Immature natural killer cell (primary cell): ENCODE measurements at regions not wholly inside any gene's neighbourhood (a gene's known extent, or its start where the extent isn't known, plus 50 kb on each side); places are given as distances from the start of the nearest gene placed in this dataset.

Source experiments
- DNase-seq, 3 donors: peaks; one replicate each; pipeline ENCODE4 v3.0.0; 2022; ENCODE audit warnings: mixed read lengths in 1 of 3
- H3K27ac Mint-ChIP-seq, 6 donors: one replicate each; pipeline ENCODE4 v1.8.0; 2020; ENCODE audit warnings: mixed read lengths in 6 of 6, mild to moderate bottlenecking in 5 of 6, inconsistent platforms in 4 of 6, moderate library complexity in 3 of 6
- H3K27me3 Mint-ChIP-seq, 3 donors: one replicate each; pipeline ENCODE4 v1.8.0; 2020 to 2021; ENCODE audit warnings: low read depth in 3 of 3, mild to moderate bottlenecking in 3 of 3, mixed read lengths in 3 of 3, moderate library complexity in 3 of 3, inconsistent platforms in 1 of 3
- H3K36me3 Mint-ChIP-seq, 3 donors: one replicate each; pipeline ENCODE4 v1.8.0; 2020; ENCODE audit warnings: mixed read lengths in 3 of 3, inconsistent platforms in 2 of 3, mild to moderate bottlenecking in 2 of 3
- H3K4me1 Mint-ChIP-seq, 2 donors: one replicate each; pipeline ENCODE4 v1.8.0; 2020; ENCODE audit warnings: inconsistent platforms in 2 of 2, mild to moderate bottlenecking in 2 of 2, mixed read lengths in 2 of 2, moderate library complexity in 1 of 2
- H3K4me3 Mint-ChIP-seq, 5 donors: one replicate each; pipeline ENCODE4 v1.8.0; 2020; ENCODE audit warnings: mild to moderate bottlenecking in 5 of 5, mixed read lengths in 5 of 5, inconsistent platforms in 3 of 5, moderate library complexity in 3 of 5
- H3K9me3 Mint-ChIP-seq, 6 donors: one replicate each; pipeline ENCODE4 v1.8.0; 2020; ENCODE audit warnings: mild to moderate bottlenecking in 6 of 6, mixed read lengths in 6 of 6, inconsistent platforms in 4 of 6, moderate library complexity in 3 of 6

DNA sequence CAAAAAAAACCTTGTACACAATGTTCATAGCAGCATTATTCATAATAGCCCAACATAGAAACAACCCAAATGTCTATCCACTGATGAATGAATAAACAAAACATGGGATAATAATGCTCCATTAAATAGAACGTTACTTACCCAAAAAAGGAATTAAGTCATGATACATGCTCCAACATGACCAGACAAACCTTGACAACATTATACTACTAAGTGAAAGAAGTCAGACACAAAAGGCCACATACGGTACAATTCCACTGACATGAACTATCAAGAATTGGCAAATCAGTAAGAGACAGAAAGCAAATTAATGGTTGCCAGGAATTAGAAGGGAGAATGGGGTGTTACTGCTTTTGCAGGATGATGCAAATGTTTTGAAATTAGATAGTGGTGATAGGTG is 193.8 kb upstream of the SHISA6 start:
- Mint-ChIP-seq H3K27me3 (peaks cover 1 to 2% (median 2%) of the 10 kb centered on the region in 3 donors), H3K36me3 (no peaks in the 10 kb centered on the region), H3K4me3 (no peak overlapping the region), H3K4me1 (no peaks in the 10 kb centered on the region), H3K27ac (no peak overlapping the region), H3K9me3 (peaks cover 0 to 2% (median 0%) of the 10 kb centered on the region in 6 donors)
- DNase-seq, result no peak

GRCh38 chr17:11039342-11039741 is 201.5 kb upstream of the PIRT start:
- DNase-seq, result no peak
- no peaks in the 10 kb centered on the region for H3K36me3 Mint-ChIP-seq
- H3K27me3 Mint-ChIP-seq, result peaks cover 2 to 3% (median 2%) of the 10 kb centered on the region in 3 donors

DNA sequence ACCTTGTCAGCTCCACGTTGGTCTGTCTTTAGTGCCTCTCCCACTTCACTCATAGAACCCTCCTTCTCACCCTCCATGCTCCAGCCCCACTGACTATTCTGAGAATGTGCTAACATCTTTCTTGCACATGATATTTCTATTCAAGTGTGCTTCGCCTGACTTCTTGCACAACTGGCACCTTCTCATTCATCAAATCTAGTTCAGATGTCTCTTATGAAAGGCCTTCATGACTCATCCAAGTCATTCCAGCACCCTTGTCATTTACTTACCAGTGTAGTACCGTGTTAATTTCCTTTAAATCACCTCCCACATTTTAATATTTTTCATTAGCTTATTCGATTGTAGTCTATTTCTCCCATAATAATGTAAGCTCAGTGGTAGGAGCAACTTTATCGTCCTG is 197.8 kb upstream of the PIRT start:
- no peak overlapping the region for H3K4me3 Mint-ChIP-seq
- peaks cover 0 to 2% (median 0%) of the 10 kb centered on the region in 3 donors for H3K27me3 Mint-ChIP-seq
- no peak overlapping the region for H3K27ac Mint-ChIP-seq
- H3K9me3 Mint-ChIP-seq, result peaks cover 0 to 7% (median 1%) of the 10 kb centered on the region in 6 donors
- no peaks in the 10 kb centered on the region for H3K4me1 Mint-ChIP-seq
- H3K36me3 Mint-ChIP-seq, result no peaks in the 10 kb centered on the region
- DNase-seq, result no peak

More at GRCh38 chr17:11039342-11039741, 201.5 kb upstream of the PIRT start:
- Mint-ChIP-seq H3K9me3 (peaks cover 0 to 2% (median under 1%) of the 10 kb centered on the region in 6 donors), H3K4me3 (no peak overlapping the region), H3K27ac (no peak overlapping the region), H3K4me1 (no peaks in the 10 kb centered on the region)

- Mint-ChIP-seq H3K27me3 (peaks cover 0 to 4% (median 0%) of the 10 kb centered on the region in 3 donors), H3K9me3 (peaks cover 0 to 7% (median 1%) of the 10 kb centered on the region in 6 donors), H3K27ac (no peak overlapping the region), H3K36me3 (no peaks in the 10 kb centered on the region), H3K4me3 (no peak overlapping the region), H3K4me1 (no peaks in the 10 kb centered on the region)
- no peak for DNase-seq
These were observed 193.9 kb upstream of the PIRT start for GRCh38 chr17:11031787-11032186.

DNA sequence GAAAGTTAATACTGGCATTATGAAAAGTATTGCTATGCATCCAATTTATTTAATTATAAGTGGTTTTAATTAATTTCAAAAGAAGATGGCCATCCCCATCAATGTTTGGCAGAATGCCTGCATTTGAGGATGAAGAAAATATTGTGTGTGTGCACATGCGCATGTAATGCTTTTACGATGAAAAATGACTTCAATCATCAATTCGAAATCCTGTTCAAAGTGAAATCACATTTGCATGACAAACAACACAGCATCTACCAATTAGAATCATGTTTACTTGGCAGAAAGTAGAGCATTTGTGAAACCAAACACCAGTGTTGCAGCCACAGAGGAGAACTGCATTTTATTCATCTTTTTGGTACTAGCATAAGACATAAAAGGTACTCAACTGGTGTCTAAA is 191.9 kb upstream of the PIRT start:
- no peak for DNase-seq
- Mint-ChIP-seq H3K36me3 (no peaks in the 10 kb centered on the region), H3K27ac (no peak overlapping the region), H3K4me1 (no peaks in the 10 kb centered on the region), H3K9me3 (peaks cover 0 to 7% (median 1%) of the 10 kb centered on the region in 6 donors), H3K4me3 (no peak overlapping the region), H3K27me3 (peaks cover 0 to 7% (median 0%) of the 10 kb centered on the region in 3 donors)

DNA sequence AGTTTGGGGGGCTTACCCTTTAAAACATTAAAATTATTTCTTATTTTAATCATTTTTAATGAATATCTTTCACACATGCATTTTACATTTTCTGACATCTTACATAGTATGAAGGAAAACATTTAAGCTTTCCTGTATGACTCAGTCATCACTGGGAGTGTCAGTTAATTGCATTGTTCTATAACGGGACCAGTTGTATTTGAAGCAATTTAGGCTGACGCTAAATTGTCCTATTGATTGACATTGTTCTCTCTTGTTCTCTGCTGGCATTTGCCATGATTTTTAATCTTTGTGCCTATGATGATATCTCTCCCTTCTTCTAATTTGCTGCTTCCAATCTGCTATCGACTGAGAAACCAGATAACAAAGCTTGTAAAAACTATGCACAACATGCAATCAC is 190.5 kb upstream of the PIRT start:
- DNase-seq, result no peak
- no peaks in the 10 kb centered on the region for H3K36me3 Mint-ChIP-seq
- H3K4me1 Mint-ChIP-seq, result no peaks in the 10 kb centered on the region
- H3K27ac Mint-ChIP-seq, result no peak overlapping the region
- H3K27me3 Mint-ChIP-seq, result peaks cover 0 to 7% (median 1%) of the 10 kb centered on the region in 3 donors
- no peak overlapping the region for H3K4me3 Mint-ChIP-seq
- H3K9me3 Mint-ChIP-seq, result peaks cover 0 to 5% (median 1%) of the 10 kb centered on the region in 6 donors

DNA sequence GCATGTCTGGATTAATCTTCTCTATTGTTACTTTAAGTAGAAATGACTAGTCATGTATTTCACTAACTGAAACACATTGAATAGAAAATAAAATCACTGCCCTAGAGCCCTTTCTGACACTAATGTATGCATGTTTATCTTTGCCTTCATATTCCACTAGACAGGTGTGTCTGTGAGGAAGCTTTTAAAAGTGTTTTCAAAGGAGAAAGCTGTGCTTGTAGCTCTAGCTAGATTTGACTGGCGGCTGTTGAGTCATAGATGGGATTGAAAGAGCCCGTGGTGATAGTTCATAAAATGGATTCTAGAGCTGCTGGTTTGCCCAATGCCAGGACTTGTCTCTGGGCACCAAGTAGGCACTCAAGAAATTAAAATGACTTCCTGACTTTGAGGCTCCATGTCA is 189.0 kb upstream of the PIRT start:
- no peak for DNase-seq
- Mint-ChIP-seq H3K27ac (no peak overlapping the region), H3K4me1 (no peaks in the 10 kb centered on the region), H3K27me3 (peaks cover 1 to 7% (median 2%) of the 10 kb centered on the region in 3 donors), H3K36me3 (no peaks in the 10 kb centered on the region), H3K9me3 (peaks cover 0 to 2% (median 0%) of the 10 kb centered on the region in 6 donors), H3K4me3 (no peak overlapping the region)

GRCh38 chr17:11023639-11024479 is 186.0 kb upstream of the PIRT start:
- no peaks in the 10 kb centered on the region for H3K36me3 Mint-ChIP-seq
- H3K4me3 Mint-ChIP-seq, result no peak overlapping the region
- DNase-seq, result no peak

DNA sequence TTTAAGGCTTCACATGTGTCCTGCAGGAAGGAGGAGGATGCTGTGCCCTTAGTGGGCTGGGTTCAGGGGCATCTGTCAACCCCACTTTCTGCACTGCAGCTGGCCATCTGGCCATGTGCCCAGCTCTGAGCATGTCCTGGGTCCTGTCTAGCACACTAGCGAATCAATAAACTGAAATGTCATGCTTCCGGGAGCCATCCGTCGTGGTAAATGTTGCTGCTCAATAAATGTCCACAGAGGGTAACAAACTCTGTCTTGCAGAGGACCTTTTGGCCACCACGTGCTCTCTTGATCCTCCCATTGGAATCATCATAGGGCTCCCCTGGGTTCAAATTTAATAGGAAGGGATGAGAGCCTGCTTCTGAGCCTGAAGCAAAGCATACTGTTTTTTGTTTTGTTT is 168.6 kb upstream of the PIRT start:
- Mint-ChIP-seq H3K27ac (no peak overlapping the region), H3K36me3 (no peaks in the 10 kb centered on the region), H3K27me3 (peaks cover 0 to 5% (median 3%) of the 10 kb centered on the region in 3 donors), H3K4me3 (no peak overlapping the region), H3K9me3 (peaks cover 0 to 3% (median 0%) of the 10 kb centered on the region in 6 donors), H3K4me1 (no peaks in the 10 kb centered on the region)
- no peak for DNase-seq

More at GRCh38 chr17:11023639-11024479, 186.0 kb upstream of the PIRT start:
- Mint-ChIP-seq H3K9me3 (peaks cover 0 to 4% (median 0%) of the 10 kb centered on the region in 6 donors), H3K27ac (no peak overlapping the region), H3K27me3 (peaks cover 2 to 6% (median 4%) of the 10 kb centered on the region in 3 donors), H3K4me1 (no peaks in the 10 kb centered on the region)

DNA sequence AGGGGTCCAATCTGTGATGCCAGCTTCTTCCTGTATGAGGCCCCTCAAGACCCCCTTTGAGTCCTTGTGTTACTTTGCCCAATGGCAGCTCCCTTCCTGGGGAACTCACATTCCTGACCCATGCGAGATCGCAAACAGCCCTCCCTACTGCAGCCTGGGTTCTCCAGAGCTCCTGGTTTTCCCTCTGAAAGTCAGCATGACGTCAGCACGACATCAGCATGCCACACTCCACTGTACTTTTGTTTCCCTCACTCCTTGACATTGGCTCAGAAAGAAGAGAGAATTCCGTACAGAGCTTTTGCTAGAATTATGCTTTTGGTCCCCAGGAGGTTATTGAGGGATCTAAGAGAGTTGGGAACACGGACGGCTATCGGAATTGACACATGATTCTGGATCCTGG is 168.1 kb upstream of the PIRT start:
- H3K9me3 Mint-ChIP-seq, result peaks cover 0 to 2% (median 0%) of the 10 kb centered on the region in 6 donors

DNA sequence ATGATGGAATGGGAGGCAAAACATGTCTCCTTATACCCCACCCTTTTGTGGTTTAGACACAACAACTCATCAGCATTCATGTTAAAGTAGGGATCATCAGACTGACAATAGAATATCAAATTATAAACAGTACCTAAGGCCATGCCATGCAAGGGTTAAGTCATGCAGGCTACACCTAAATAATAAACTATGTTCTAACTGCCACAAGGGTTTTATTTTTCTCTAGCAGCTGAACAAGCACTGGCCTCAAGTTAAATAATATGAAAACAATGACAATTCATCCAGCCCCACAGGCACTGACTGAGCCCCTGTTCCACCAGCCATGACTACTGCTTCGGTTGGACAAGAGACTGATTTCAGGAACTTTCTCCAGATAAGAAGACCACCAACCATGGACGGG is 164.5 kb upstream of the PIRT start:
- Mint-ChIP-seq H3K27ac (no peak overlapping the region), H3K36me3 (no peaks in the 10 kb centered on the region), H3K4me1 (no peaks in the 10 kb centered on the region), H3K9me3 (peaks cover 0 to 2% (median 0%) of the 10 kb centered on the region in 6 donors), H3K4me3 (no peak overlapping the region), H3K27me3 (peaks cover under 1 to 6% (median 5%) of the 10 kb centered on the region in 3 donors)
- DNase-seq, result no peak

More for the DNA sequence above, 168.1 kb upstream of the PIRT start:
- Mint-ChIP-seq H3K36me3 (no peaks in the 10 kb centered on the region), H3K27ac (no peak overlapping the region), H3K4me3 (no peak overlapping the region), H3K27me3 (peaks cover 0 to 5% (median 4%) of the 10 kb centered on the region in 3 donors), H3K4me1 (no peaks in the 10 kb centered on the region)
- DNase-seq, result no peak

GRCh38 chr17:11001651-11002050 is 163.8 kb upstream of the PIRT start:
- Mint-ChIP-seq H3K4me1 (no peaks in the 10 kb centered on the region), H3K4me3 (no peak overlapping the region), H3K9me3 (peaks cover 0 to 2% (median 0%) of the 10 kb centered on the region in 6 donors), H3K27ac (no peak overlapping the region), H3K27me3 (peaks cover 3 to 6% (median 4%) of the 10 kb centered on the region in 3 donors), H3K36me3 (no peaks in the 10 kb centered on the region)
- no peak for DNase-seq

DNA sequence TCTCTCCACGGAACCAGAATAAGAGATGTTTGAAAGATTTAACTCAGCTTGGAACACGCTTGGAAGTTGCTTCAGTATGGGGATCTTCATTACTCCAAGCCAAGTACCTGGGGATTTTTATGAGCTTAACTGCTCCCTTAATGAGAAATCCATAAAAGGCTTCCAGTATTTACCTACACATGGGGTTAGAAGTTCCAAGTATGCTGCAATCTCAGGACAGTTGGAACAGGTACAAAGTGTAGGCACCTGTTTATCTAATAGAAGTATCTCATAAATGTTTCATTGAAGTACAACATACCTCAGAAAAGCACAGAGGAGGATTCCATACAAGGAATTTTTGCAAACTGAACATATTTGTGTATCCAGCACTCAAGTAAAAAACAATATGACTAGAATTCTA is 161.6 kb upstream of the PIRT start:
- no peak for DNase-seq
- no peaks in the 10 kb centered on the region for H3K36me3 Mint-ChIP-seq
- H3K27me3 Mint-ChIP-seq, result peaks cover 3 to 10% (median 8%) of the 10 kb centered on the region in 3 donors
- no peak overlapping the region for H3K27ac Mint-ChIP-seq
- H3K4me1 Mint-ChIP-seq, result no peaks in the 10 kb centered on the region
- H3K9me3 Mint-ChIP-seq, result peaks cover 0 to 2% (median 0%) of the 10 kb centered on the region in 6 donors
- H3K4me3 Mint-ChIP-seq, result no peak overlapping the region

DNA sequence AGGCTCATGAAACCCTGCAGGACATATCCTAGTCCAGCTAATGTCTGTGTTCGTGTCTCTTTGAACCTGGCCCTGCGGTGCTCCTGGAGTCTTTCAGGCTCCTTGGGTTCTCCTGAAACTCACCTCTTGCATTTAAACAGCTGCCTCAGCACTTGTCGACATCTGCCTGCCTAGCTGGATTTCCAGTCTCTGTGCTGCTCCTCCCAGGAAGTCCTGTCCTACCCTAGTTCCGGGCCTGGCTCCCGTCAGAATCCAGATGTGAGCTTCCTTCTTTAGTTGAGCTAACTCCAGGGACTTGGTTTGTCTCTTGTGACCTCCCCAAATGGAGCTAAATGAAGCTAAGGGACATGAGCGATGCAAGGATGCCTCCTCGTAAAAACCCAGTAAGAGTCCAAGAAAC is 155.2 kb upstream of the PIRT start:
- no peaks in the 10 kb centered on the region for H3K36me3 Mint-ChIP-seq
- H3K9me3 Mint-ChIP-seq, result peaks cover 0 to 2% (median 0%) of the 10 kb centered on the region in 6 donors
- H3K4me1 Mint-ChIP-seq, result no peaks in the 10 kb centered on the region
- no peak overlapping the region for H3K27ac Mint-ChIP-seq
- no peak overlapping the region for H3K4me3 Mint-ChIP-seq
- no peak for DNase-seq
- H3K27me3 Mint-ChIP-seq, result peaks cover 2 to 12% (median 6%) of the 10 kb centered on the region in 3 donors
